ENCODE measurements at regions not wholly inside any gene's neighbourhood (a gene's known extent, or its start where the extent isn't known, plus 50 kb on each side); places are given as distances from the start of the nearest gene placed in this dataset.

GRCh38 chr12:98319716-98320425 lies 195.5 kb upstream of the TMPO start:
- no peak overlapping the region for H3K9ac ChIP-seq (ENCODE audit: low read length)
- no peaks in the 10 kb centered on the region for H3K27me3 ChIP-seq (replicated peaks; ENCODE audit: insufficient read depth, low read length)
- H3K9me2 ChIP-seq (replicated peaks; ENCODE audit: insufficient read depth, low read length) = no peaks in the 10 kb centered on the region
- H3F3A ChIP-seq (ENCODE audit: insufficient read depth, low read length) = no peaks in the 10 kb centered on the region
- no peaks in the 10 kb centered on the region for H4K20me1 ChIP-seq (ENCODE audit: insufficient read depth, low read length)
- H3K4me1 ChIP-seq (ENCODE audit: low read length) = no peaks in the 10 kb centered on the region
- no peaks in the 10 kb centered on the region for H3K36me3 ChIP-seq (replicated peaks; ENCODE audit: insufficient read depth, low read length)
- TF ChIP-seq EZH2 (optimal IDR thresholded peaks at IDR 0.05; ENCODE audit: low read depth, low read length) (no peak), EZH2phosphoT487 (IDR thresholded peaks at IDR 0.05; ENCODE audit: low read length) (no peak), CTCF (IDR thresholded peaks at IDR 0.05; ENCODE audit: low read length) (no peak)
- H3K27ac ChIP-seq (ENCODE audit: low read length) = no peak overlapping the region
- no peak overlapping the region for H3K4me2 ChIP-seq (ENCODE audit: low read depth, low read length)
- H3K9me3 ChIP-seq (replicated peaks; ENCODE audit: insufficient read depth, low read length) = no peaks in the 10 kb centered on the region
- no peaks in the 10 kb centered on the region for H3K79me2 ChIP-seq (ENCODE audit: low read length)
- DNase-seq = no peak
- H3K4me3 ChIP-seq (ENCODE audit: low read length) = no peak overlapping the region
- H2AFZ ChIP-seq (ENCODE audit: low read length) = no peak overlapping the region

GRCh38 chr12:98325003-98325402 lies 190.4 kb upstream of the TMPO start:
- Histone ChIP-seq H3K9me2 (replicated peaks; ENCODE audit: insufficient read depth, low read length) (no peaks in the 10 kb centered on the region), H2AFZ (ENCODE audit: low read length) (no peak overlapping the region), H3K27ac (ENCODE audit: low read length) (no peak overlapping the region), H4K20me1 (ENCODE audit: insufficient read depth, low read length) (no peaks in the 10 kb centered on the region), H3K4me3 (ENCODE audit: low read length) (no peak overlapping the region), H3K36me3 (replicated peaks; ENCODE audit: insufficient read depth, low read length) (no peaks in the 10 kb centered on the region), H3F3A (ENCODE audit: insufficient read depth, low read length) (no peaks in the 10 kb centered on the region), H3K4me2 (ENCODE audit: low read depth, low read length) (no peak overlapping the region), H3K4me1 (ENCODE audit: low read length) (0 out of 2 replicates have a peak, but pooled peaks cover 3% of the 10 kb centered on the region), H3K9ac (ENCODE audit: low read length) (no peak overlapping the region), H3K27me3 (replicated peaks; ENCODE audit: insufficient read depth, low read length) (no peaks in the 10 kb centered on the region), H3K79me2 (ENCODE audit: low read length) (no peaks in the 10 kb centered on the region), H3K9me3 (replicated peaks; ENCODE audit: insufficient read depth, low read length) (no peaks in the 10 kb centered on the region)
- TF ChIP-seq EZH2phosphoT487 (IDR thresholded peaks at IDR 0.05; ENCODE audit: low read length) = no peak
- no peak for TF ChIP-seq EZH2 (optimal IDR thresholded peaks at IDR 0.05; ENCODE audit: low read depth, low read length)
- TF ChIP-seq CTCF (IDR thresholded peaks at IDR 0.05; ENCODE audit: low read length) = no peak
- no peak for DNase-seq

- H3K27ac ChIP-seq (ENCODE audit: low read length) = no peak overlapping the region
- H3K9ac ChIP-seq (ENCODE audit: low read length) = no peak overlapping the region
- TF ChIP-seq CTCF (IDR thresholded peaks at IDR 0.05; ENCODE audit: low read length) (no peak), EZH2phosphoT487 (IDR thresholded peaks at IDR 0.05; ENCODE audit: low read length) (no peak), EZH2 (optimal IDR thresholded peaks at IDR 0.05; ENCODE audit: low read depth, low read length) (no peak)
- no peak for DNase-seq
- no peaks in the 10 kb centered on the region for H3K79me2 ChIP-seq (ENCODE audit: low read length)
- H3K9me2 ChIP-seq (replicated peaks; ENCODE audit: insufficient read depth, low read length) = no peaks in the 10 kb centered on the region
- 0 out of 2 replicates have a peak, but pooled peaks cover 3% of the 10 kb centered on the region for H3K4me1 ChIP-seq (ENCODE audit: low read length)
- no peak overlapping the region for H3K4me2 ChIP-seq (ENCODE audit: low read depth, low read length)
- H4K20me1 ChIP-seq (ENCODE audit: insufficient read depth, low read length) = no peaks in the 10 kb centered on the region
- H3K27me3 ChIP-seq (replicated peaks; ENCODE audit: insufficient read depth, low read length) = no peaks in the 10 kb centered on the region
- H3K9me3 ChIP-seq (replicated peaks; ENCODE audit: insufficient read depth, low read length) = no peaks in the 10 kb centered on the region
- no peak overlapping the region for H3K4me3 ChIP-seq (ENCODE audit: low read length)
- no peaks in the 10 kb centered on the region for H3K36me3 ChIP-seq (replicated peaks; ENCODE audit: insufficient read depth, low read length)
- no peak overlapping the region for H2AFZ ChIP-seq (ENCODE audit: low read length)
- no peaks in the 10 kb centered on the region for H3F3A ChIP-seq (ENCODE audit: insufficient read depth, low read length)
Observed at GRCh38 chr12:98328467-98328866, 186.9 kb upstream of the TMPO start.
